ENCODE measurements at regions not wholly inside any gene's neighbourhood (a gene's known extent, or its start where the extent isn't known, plus 50 kb on each side); places are given as distances from the start of the nearest gene placed in this dataset.

DNA sequence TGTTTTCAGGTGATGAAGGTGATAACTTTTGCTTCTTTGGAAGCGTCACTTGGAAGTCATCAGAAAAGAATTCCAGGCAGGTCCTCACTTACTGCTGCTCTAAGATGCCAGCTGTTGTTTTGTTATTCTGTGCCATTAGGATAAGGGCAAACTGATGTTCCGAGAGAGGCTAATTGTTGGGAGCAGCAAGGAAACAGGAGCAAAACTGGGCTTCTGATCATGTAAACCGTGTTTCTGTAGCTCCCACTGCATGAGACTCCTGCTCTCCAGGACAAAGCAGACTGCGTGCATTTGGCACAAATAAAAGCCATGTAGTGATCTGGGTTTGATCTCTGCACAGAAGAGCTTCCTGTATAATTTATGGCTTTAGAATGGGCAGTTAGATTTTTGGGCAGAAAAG lies 248.2 kb downstream of the MAN2A1 start:
- Histone ChIP-seq H3K4me3 (ENCODE audit: low read depth, low read length) (no peak overlapping the region), H3K27me3 (replicated peaks; ENCODE audit: control insufficient read depth, insufficient read depth, low read length) (no peaks in the 10 kb centered on the region), H3K4me1 (no peaks in the 10 kb centered on the region), H3K9me3 (peaks cover 4% of the 10 kb centered on the region; the same call in 1 of the 2 replicates), H3K36me3 (ENCODE audit: control insufficient read depth, insufficient read depth, low read length) (no peaks in the 10 kb centered on the region)
- no TSS peak for BruUV-seq (replicated peaks)
- no peak for DNase-seq
- H3K27me3 Mint-ChIP-seq (ENCODE audit: insufficient read depth, unreplicated experiment) = no peaks in the 10 kb centered on the region
- ChIA-PET POLR2A (no interaction called here), CTCF (no interaction called here)
- intact Hi-C loops (cut with micrococcal nuclease; ENCODE audit: unreplicated experiment) = no loop called here
- H3K27ac Mint-ChIP-seq (ENCODE audit: unreplicated experiment) = no peak overlapping the region
- H3K4me1 Mint-ChIP-seq (ENCODE audit: low read depth, unreplicated experiment) = peaks cover 7% of the 10 kb centered on the region
- H3K4me3 Mint-ChIP-seq (ENCODE audit: unreplicated experiment) = no peak overlapping the region
- TF ChIP-seq CTCF (IDR thresholded peaks at IDR 0.05; ENCODE audit: insufficient read depth in 1 of 2, low read depth in 1 of 2, low read length in 1 of 2, severe bottlenecking in 1 of 2, unreplicated experiment in 1 of 2) = no peak
- no peaks in the 10 kb centered on the region for H3K9me3 Mint-ChIP-seq (ENCODE audit: unreplicated experiment)
- no peaks in the 10 kb centered on the region for H3K36me3 Mint-ChIP-seq (ENCODE audit: insufficient read depth, unreplicated experiment)

DNA sequence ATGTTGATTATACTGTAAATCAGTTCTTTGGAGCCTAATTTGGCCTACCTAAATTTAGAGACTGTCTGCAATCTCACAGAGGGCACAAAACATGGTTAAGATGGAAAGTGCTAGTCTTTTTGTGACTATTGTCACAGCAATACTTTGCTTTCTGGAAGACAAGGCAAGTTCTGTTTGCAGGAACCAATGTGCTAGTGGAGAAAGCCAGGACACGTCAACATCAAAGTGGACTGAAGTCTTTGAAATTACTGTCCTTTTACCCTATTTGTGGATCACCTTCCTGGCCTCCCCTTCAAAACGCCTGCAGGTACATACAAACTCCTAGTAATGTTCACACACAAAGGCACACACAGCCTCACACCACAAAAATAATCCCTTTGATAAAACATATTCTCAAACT lies 248.7 kb downstream of the MAN2A1 start:
- Histone ChIP-seq H3K4me1 (no peaks in the 10 kb centered on the region), H3K9me3 (peaks cover 4% of the 10 kb centered on the region; the same call in 1 of the 2 replicates), H3K36me3 (ENCODE audit: control insufficient read depth, insufficient read depth, low read length) (no peaks in the 10 kb centered on the region), H3K4me3 (ENCODE audit: low read depth, low read length) (no peak overlapping the region), H3K27me3 (replicated peaks; ENCODE audit: control insufficient read depth, insufficient read depth, low read length) (no peaks in the 10 kb centered on the region)
- BruUV-seq (replicated peaks) = no TSS peak
- H3K4me3 Mint-ChIP-seq (ENCODE audit: unreplicated experiment) = no peak overlapping the region
- peaks cover 7% of the 10 kb centered on the region for H3K4me1 Mint-ChIP-seq (ENCODE audit: low read depth, unreplicated experiment)
- no peaks in the 10 kb centered on the region for H3K27me3 Mint-ChIP-seq (ENCODE audit: insufficient read depth, unreplicated experiment)
- no peak for DNase-seq
- H3K27ac Mint-ChIP-seq (ENCODE audit: unreplicated experiment) = no peak overlapping the region
- no peaks in the 10 kb centered on the region for H3K36me3 Mint-ChIP-seq (ENCODE audit: insufficient read depth, unreplicated experiment)
- ChIA-PET POLR2A (no interaction called here), CTCF (no interaction called here)
- TF ChIP-seq CTCF (IDR thresholded peaks at IDR 0.05; ENCODE audit: insufficient read depth in 1 of 2, low read depth in 1 of 2, low read length in 1 of 2, severe bottlenecking in 1 of 2, unreplicated experiment in 1 of 2) = no peak
- intact Hi-C loops (cut with micrococcal nuclease; ENCODE audit: unreplicated experiment) = no loop called here
- H3K9me3 Mint-ChIP-seq (ENCODE audit: unreplicated experiment) = no peaks in the 10 kb centered on the region

GRCh38 chr5:109939116-109939682 lies 249.5 kb downstream of the MAN2A1 start:
- Histone ChIP-seq H3K9me3 (peaks cover 4% of the 10 kb centered on the region; the same call in 1 of the 2 replicates), H3K27me3 (replicated peaks; ENCODE audit: control insufficient read depth, insufficient read depth, low read length) (no peaks in the 10 kb centered on the region), H3K4me1 (no peaks in the 10 kb centered on the region), H3K36me3 (ENCODE audit: control insufficient read depth, insufficient read depth, low read length) (no peaks in the 10 kb centered on the region), H3K4me3 (ENCODE audit: low read depth, low read length) (no peak overlapping the region)
- CTCF ChIA-PET = no interaction called here
- TF ChIP-seq CTCF (IDR thresholded peaks at IDR 0.05; ENCODE audit: insufficient read depth in 1 of 2, low read depth in 1 of 2, low read length in 1 of 2, severe bottlenecking in 1 of 2, unreplicated experiment in 1 of 2) = no peak
- Mint-ChIP-seq H3K27me3 (ENCODE audit: insufficient read depth, unreplicated experiment) (no peaks in the 10 kb centered on the region), H3K4me3 (ENCODE audit: unreplicated experiment) (no peak overlapping the region), H3K36me3 (ENCODE audit: insufficient read depth, unreplicated experiment) (no peaks in the 10 kb centered on the region), H3K4me1 (ENCODE audit: low read depth, unreplicated experiment) (peaks cover 7% of the 10 kb centered on the region), H3K27ac (ENCODE audit: unreplicated experiment) (no peak overlapping the region), H3K9me3 (ENCODE audit: unreplicated experiment) (no peaks in the 10 kb centered on the region)
- no TSS peak for BruUV-seq (replicated peaks)
- DNase-seq = no peak
- POLR2A ChIA-PET = no interaction called here
- intact Hi-C loops (cut with micrococcal nuclease; ENCODE audit: unreplicated experiment) = no loop called here
